OCI-LY3 (cell line): ENCODE measurements at regions not wholly inside any gene's neighbourhood (a gene's known extent, or its start where the extent isn't known, plus 50 kb on each side); places are given as distances from the start of the nearest gene placed in this dataset.

Experiments used
- EZH2phosphoT487 ChIP-seq: fragments of 200-600 bp; shearing (Covaris generic); IDR thresholded peaks from 2 replicates; pipeline ENCODE4 v1.6.1; 2018; ENCODE audit warnings: antibody characterized with exemption, mixed run types, low read depth
- TF ChIP-seq, protein P1 (sequence below): fragments of 200-600, 300-600 bp; sonication (generic); IDR thresholded peaks from 2 replicates; pipeline ENCODE4 v1.5.1; 2014; ENCODE audit warnings: antibody characterized with exemption, low read length, low read depth

DNA sequence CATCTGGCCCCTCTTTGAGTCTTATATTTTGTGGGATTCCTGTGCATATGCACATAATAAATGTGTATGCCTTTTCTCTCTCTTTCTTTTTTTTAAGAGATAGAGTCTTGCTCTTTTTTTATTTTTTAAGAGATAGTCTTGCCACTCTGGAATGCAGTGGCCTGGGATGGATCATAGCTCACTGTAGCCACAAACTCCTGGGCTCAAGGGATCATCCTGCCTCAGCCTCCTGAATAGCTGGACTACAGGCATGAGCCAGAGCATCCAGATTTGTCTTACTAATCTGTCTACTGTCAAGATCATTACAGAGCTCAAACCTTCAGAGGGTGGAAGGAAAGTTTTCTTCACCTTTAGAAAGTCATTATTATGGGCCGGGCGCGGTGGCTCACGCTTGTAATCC, 342.2 kb upstream of the LRRTM4 start:
- TF ChIP-seq, protein P1, sequence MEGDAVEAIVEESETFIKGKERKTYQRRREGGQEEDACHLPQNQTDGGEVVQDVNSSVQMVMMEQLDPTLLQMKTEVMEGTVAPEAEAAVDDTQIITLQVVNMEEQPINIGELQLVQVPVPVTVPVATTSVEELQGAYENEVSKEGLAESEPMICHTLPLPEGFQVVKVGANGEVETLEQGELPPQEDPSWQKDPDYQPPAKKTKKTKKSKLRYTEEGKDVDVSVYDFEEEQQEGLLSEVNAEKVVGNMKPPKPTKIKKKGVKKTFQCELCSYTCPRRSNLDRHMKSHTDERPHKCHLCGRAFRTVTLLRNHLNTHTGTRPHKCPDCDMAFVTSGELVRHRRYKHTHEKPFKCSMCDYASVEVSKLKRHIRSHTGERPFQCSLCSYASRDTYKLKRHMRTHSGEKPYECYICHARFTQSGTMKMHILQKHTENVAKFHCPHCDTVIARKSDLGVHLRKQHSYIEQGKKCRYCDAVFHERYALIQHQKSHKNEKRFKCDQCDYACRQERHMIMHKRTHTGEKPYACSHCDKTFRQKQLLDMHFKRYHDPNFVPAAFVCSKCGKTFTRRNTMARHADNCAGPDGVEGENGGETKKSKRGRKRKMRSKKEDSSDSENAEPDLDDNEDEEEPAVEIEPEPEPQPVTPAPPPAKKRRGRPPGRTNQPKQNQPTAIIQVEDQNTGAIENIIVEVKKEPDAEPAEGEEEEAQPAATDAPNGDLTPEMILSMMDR = no peak
- TF ChIP-seq EZH2phosphoT487 = no peak
